Naive thymus-derived CD4-positive, alpha-beta T cell (primary cell): ENCODE measurements at regions not wholly inside any gene's neighbourhood (a gene's known extent, or its start where the extent isn't known, plus 50 kb on each side); places are given as distances from the start of the nearest gene placed in this dataset. TPM values are rescaled to one million over a fixed set of nuclear protein-coding genes. Genes with fewer than 3 reads are reported as not detected.
"Not testable (repeated sequence)": the region's sequence is repeated elsewhere in the genome, so short reads cannot be mapped to it uniquely, and the experiment has no call there.

Experiments used
- ATAC-seq: fragments of 150-1000 bp; cut with Tn5 transposase; 2 replicates; pipeline ENCODE4 v1.10.0; 2021; ENCODE audit warnings: mild to moderate bottlenecking, moderate library complexity
- CTCF ChIA-PET: fragments of 350-600 bp; sonication (Branson Sonifier 250); formaldehyde crosslinking; loops from one replicate; lab custom pipeline; 2021; ENCODE audit warnings: antibody characterized with exemption; lab: Charles Lee
- POLR2A ChIA-PET: fragments of 350-600 bp; sonication (Branson Sonifier 250); formaldehyde crosslinking; loops from one replicate; lab custom pipeline; 2021; ENCODE audit warnings: antibody characterized with exemption, inconsistent platforms; lab: Charles Lee
- DNase-seq, 9 donors: peaks; one replicate each; pipeline versions ENCODE4 v3.0.0 to v3.0.0-alpha.2; 2020 to 2022; ENCODE audit warnings: mixed read lengths in 1 of 9
- H3K27ac ChIP-seq: one replicate; pipeline ENCODE4 v1.7.0; 2013; ENCODE audit warnings: mild to moderate bottlenecking, low read depth, low read length, moderate library complexity
- H3K27me3 ChIP-seq, 2 donors: one replicate each; pipeline ENCODE4 v1.7.0; 2013; ENCODE audit warnings: low read length in 2 of 2, mild to moderate bottlenecking in 2 of 2, moderate library complexity in 2 of 2; ENCODE audit not compliant: control insufficient read depth in 2 of 2, insufficient read depth in 2 of 2
- H3K36me3 ChIP-seq, 3 experiments: 1 replicate in 2 of 3; 2 replicates in 1 of 3; pipeline ENCODE4 v1.7.0; 2013; ENCODE audit warnings: low read length in 3 of 3, mild to moderate bottlenecking in 3 of 3, moderate library complexity in 1 of 3; ENCODE audit not compliant: insufficient read depth in 3 of 3, control insufficient read depth in 2 of 3
- H3K4me1 ChIP-seq, 2 donors: one replicate each; pipeline ENCODE4 v1.7.0; 2013; ENCODE audit warnings: low read length in 2 of 2, mild to moderate bottlenecking in 2 of 2, moderate library complexity in 1 of 2; ENCODE audit not compliant: control insufficient read depth in 2 of 2, insufficient read depth in 2 of 2
- H3K4me3 ChIP-seq: 2 replicates; pipeline ENCODE4 v1.7.0; 2013; ENCODE audit warnings: mild to moderate bottlenecking, low read length
- H3K9me3 ChIP-seq, 3 experiments: 1 replicate in 2 of 3; 2 replicates in 1 of 3; pipeline ENCODE4 v1.7.0; 2013; ENCODE audit warnings: low read length in 3 of 3; ENCODE audit not compliant: control insufficient read depth in 2 of 3
- H3K27ac Mint-ChIP-seq, 9 donors: one replicate each; pipeline ENCODE4 v1.8.0; 2020 to 2022; ENCODE audit warnings: mixed read lengths in 9 of 9, mild to moderate bottlenecking in 8 of 9, moderate library complexity in 5 of 9, inconsistent platforms in 2 of 9
- H3K27me3 Mint-ChIP-seq, 5 donors: one replicate each; pipeline ENCODE4 v1.8.0; 2021 to 2022; ENCODE audit warnings: mixed read lengths in 5 of 5, mild to moderate bottlenecking in 1 of 5
- H3K36me3 Mint-ChIP-seq, 5 donors: one replicate each; pipeline ENCODE4 v1.8.0; 2020 to 2022; ENCODE audit warnings: mixed read lengths in 5 of 5, mild to moderate bottlenecking in 3 of 5, inconsistent platforms in 1 of 5
- H3K4me1 Mint-ChIP-seq, 7 donors: one replicate each; pipeline ENCODE4 v1.8.0; 2020 to 2022; ENCODE audit warnings: mixed read lengths in 7 of 7, mild to moderate bottlenecking in 3 of 7, inconsistent platforms in 1 of 7
- H3K4me3 Mint-ChIP-seq, 10 donors: one replicate each; pipeline ENCODE4 v1.8.0; 2020 to 2022; ENCODE audit warnings: mild to moderate bottlenecking in 10 of 10, mixed read lengths in 10 of 10, moderate library complexity in 6 of 10, inconsistent platforms in 2 of 10
- H3K9me3 Mint-ChIP-seq, 11 donors: one replicate each; pipeline ENCODE4 v1.8.0; 2020 to 2022; ENCODE audit warnings: mixed read lengths in 11 of 11, mild to moderate bottlenecking in 4 of 11, inconsistent platforms in 1 of 11, moderate library complexity in 1 of 11
- intact Hi-C, 2 donors: fragments of 100-400 bp; cut with micrococcal nuclease; formaldehyde crosslinking; loops; one replicate each; pipeline ENCODE4 v1.15.1; 2023
- microRNA-seq: library from miRNA; unstranded; fragments of <30 nt; microRNA quantifications from one replicate; pipeline ENCODE4 v1.2.0, GENCODE V29; 2022; ENCODE audit warnings: borderline microRNAs expressed

- H3K4me1 ChIP-seq, result no peaks in the 10 kb centered on the region
- Mint-ChIP-seq H3K9me3 (peaks cover 0 to 30% (median 14%) of the 10 kb centered on the region in 11 donors), H3K27ac (no peak overlapping the region), H3K27me3 (peaks cover 73 to 86% (median 78%) of the 10 kb centered on the region in 5 donors), H3K4me1 (peaks cover 0 to 16% (median 7%) of the 10 kb centered on the region in 7 donors), H3K36me3 (peaks cover 0 to 13% (median 3%) of the 10 kb centered on the region in 5 donors), H3K4me3 (no peak overlapping the region)
- no peak overlapping the region for H3K4me3 ChIP-seq
- peaks cover 0 to 9% of the 10 kb centered on the region in 2 donors for H3K27me3 ChIP-seq
- DNase-seq (no peak), ATAC-seq (no peak)
- intact Hi-C loops, result loop anchor here in 1 of 2 donors (10.0 kb wide), 1 partner anchor 158 kb away; the partner anchor contains the start of gene SLC12A6
- H3K9me3 ChIP-seq, result no peaks in the 10 kb centered on the region
- no peak overlapping the region for H3K27ac ChIP-seq
- CTCF ChIA-PET, result no interaction called here
- POLR2A ChIA-PET, result no interaction called here
- no peaks in the 10 kb centered on the region for H3K36me3 ChIP-seq
Measured at GRCh38 chr15:34493001-34493400, 55.4 kb upstream of the GOLGA8A start.

GRCh38 chr15:34491488-34491887, 53.9 kb upstream of the GOLGA8A start:
- H3K36me3 ChIP-seq, H3K27me3 ChIP-seq, DNase-seq, H3K27ac ChIP-seq, H3K4me3 ChIP-seq, H3K9me3 ChIP-seq, POLR2A ChIA-PET, H3K4me1 ChIP-seq, ATAC-seq, H3K27ac Mint-ChIP-seq, H3K4me3 Mint-ChIP-seq, CTCF ChIA-PET: not testable (repeated sequence)
- peaks cover 70 to 84% (median 76%) of the 10 kb centered on the region in 5 donors for H3K27me3 Mint-ChIP-seq
- intact Hi-C loops, result loop anchor here in 1 of 2 donors (10.0 kb wide), 1 partner anchor 157 kb away; the partner anchor contains the start of gene SLC12A6
- peaks cover 0 to 40% (median 14%) of the 10 kb centered on the region in 11 donors for H3K9me3 Mint-ChIP-seq
- H3K4me1 Mint-ChIP-seq, result peaks cover 0 to 11% (median 6%) of the 10 kb centered on the region in 7 donors
- peaks cover 0 to 13% (median 3%) of the 10 kb centered on the region in 5 donors for H3K36me3 Mint-ChIP-seq

- intact Hi-C loops, result loop anchor here in 1 of 2 donors (10.0 kb wide), 1 partner anchor 156 kb away; the partner anchor contains the start of gene SLC12A6
- Mint-ChIP-seq H3K9me3 (peaks cover 0 to 40% (median 14%) of the 10 kb centered on the region in 11 donors), H3K4me3 (peak overlapping the region in 4 of 10 donors; percentile 6 to 32 (median 18)), H3K27ac (no peak overlapping the region), H3K27me3 (peaks cover 65 to 84% (median 78%) of the 10 kb centered on the region in 5 donors), H3K36me3 (peaks cover 0 to 13% (median 3%) of the 10 kb centered on the region in 5 donors), H3K4me1 (peaks cover 0 to 10% (median 6%) of the 10 kb centered on the region in 7 donors)
- ATAC-seq (no peak), DNase-seq (no peak)
- no peaks in the 10 kb centered on the region for H3K4me1 ChIP-seq
- CTCF ChIA-PET, result no interaction called here
- POLR2A ChIA-PET, result no interaction called here
- no peaks in the 10 kb centered on the region for H3K9me3 ChIP-seq
- H3K27me3 ChIP-seq, result peaks cover 0 to 9% of the 10 kb centered on the region in 2 donors
- H3K27ac ChIP-seq, result no peak overlapping the region
- H3K4me3 ChIP-seq, result no peak overlapping the region
- H3K36me3 ChIP-seq, result no peaks in the 10 kb centered on the region
Measured at GRCh38 chr15:34490417-34491193, 53.0 kb upstream of the GOLGA8A start.

- Mint-ChIP-seq H3K4me3 (peak overlapping the region in 2 of 10 donors; percentile 3 to 23), H3K36me3 (peaks cover 0 to 13% (median 1%) of the 10 kb centered on the region in 5 donors), H3K9me3 (peaks cover 0 to 40% (median 14%) of the 10 kb centered on the region in 11 donors), H3K27me3 (peaks cover 73 to 88% (median 85%) of the 10 kb centered on the region in 5 donors)
- ATAC-seq, H3K27ac ChIP-seq, H3K27me3 ChIP-seq, intact Hi-C loops, CTCF ChIA-PET, H3K4me3 ChIP-seq, H3K4me1 ChIP-seq, H3K4me1 Mint-ChIP-seq, POLR2A ChIA-PET, DNase-seq, H3K9me3 ChIP-seq, H3K27ac Mint-ChIP-seq, H3K36me3 ChIP-seq: not testable (repeated sequence)
Measured at GRCh38 chr15:34488973-34489959, 51.7 kb upstream of the GOLGA8A start.

Small RNA genes lying in the stretch of these regions (microRNA-seq; reads per million reads assigned to microRNA genes)
- gene MIR1233-2, result not detected
